H1 (cell line): ENCODE measurements at regions not wholly inside any gene's neighbourhood (a gene's known extent, or its start where the extent isn't known, plus 50 kb on each side); places are given as distances from the start of the nearest gene placed in this dataset.

Experiments
- CTCF ChIP-seq, 3 experiments: IDR thresholded peaks; 1 replicate in 2 of 3; 2 replicates in 1 of 3; pipeline versions ENCODE4 v1.5.1 to v1.6.1; 2011; ENCODE audit warnings: low read length in 3 of 3, mild to moderate bottlenecking in 3 of 3, inconsistent platforms in 2 of 3, low read depth in 1 of 3, moderate library complexity in 1 of 3; ENCODE audit not compliant: insufficient read depth in 1 of 3; ENCODE audit errors: control extremely low read depth in 1 of 3
- FOSL1 ChIP-seq: IDR thresholded peaks from 2 replicates; pipeline ENCODE4 v1.6.1; 2011; ENCODE audit warnings: mild to moderate bottlenecking, low read depth, low read length, moderate library complexity; ENCODE audit not compliant: insufficient read depth
- GABPA ChIP-seq: IDR thresholded peaks from 2 replicates; pipeline ENCODE4 v1.6.1; 2011; ENCODE audit warnings: mild to moderate bottlenecking, low read length, moderate library complexity, borderline replicate concordance; ENCODE audit not compliant: insufficient read depth
- HDAC6 ChIP-seq: IDR thresholded peaks from one replicate; pipeline ENCODE4 v1.7.1; 2012; ENCODE audit warnings: low read depth, mild to moderate bottlenecking, inconsistent platforms, low read length, moderate library complexity
- JUND ChIP-seq: IDR thresholded peaks from 2 replicates; pipeline ENCODE4 v1.6.1; 2011; ENCODE audit warnings: mild to moderate bottlenecking, improper control_type of control experiment, low read length
- NRF1 ChIP-seq: IDR thresholded peaks from 2 replicates; pipeline ENCODE4 v1.6.1; 2011; ENCODE audit warnings: mild to moderate bottlenecking, low read depth, low read length, improper control_type of control experiment
- RFX5 ChIP-seq: IDR thresholded peaks from 2 replicates; pipeline ENCODE4 v1.6.1; 2011; ENCODE audit warnings: low read depth, low read length, improper control_type of control experiment, borderline replicate concordance
- RXRA ChIP-seq: IDR thresholded peaks from 2 replicates; pipeline ENCODE4 v1.6.1; 2011; ENCODE audit warnings: low read depth, mild to moderate bottlenecking, low read length, moderate library complexity; ENCODE audit not compliant: insufficient read depth
- SIN3A ChIP-seq, 2 experiments: IDR thresholded peaks in 1 of 2; conservative IDR thresholded peaks in 1 of 2; 2 replicates each; pipeline ENCODE4 v1.6.1; 2011 to 2012; ENCODE audit warnings: low read length in 2 of 2, improper control_type of control experiment in 1 of 2, low read depth in 1 of 2, mild to moderate bottlenecking in 1 of 2
- SP2 ChIP-seq: IDR thresholded peaks from 2 replicates; pipeline ENCODE4 v1.6.1; 2012; ENCODE audit warnings: mild to moderate bottlenecking, low read length, inconsistent platforms
- TBP ChIP-seq: IDR thresholded peaks from 2 replicates; pipeline ENCODE4 v1.6.1; 2011; ENCODE audit warnings: low read depth, low read length, improper control_type of control experiment
- TEAD4 ChIP-seq: IDR thresholded peaks from 2 replicates; pipeline ENCODE4 v1.6.1; 2012; ENCODE audit warnings: low read depth, low read length, inconsistent platforms, mixed read lengths
- TF ChIP-seq, protein P1 (sequence below): IDR thresholded peaks from 2 replicates; pipeline ENCODE4 v1.6.1; 2012; ENCODE audit warnings: inconsistent platforms

DNA sequence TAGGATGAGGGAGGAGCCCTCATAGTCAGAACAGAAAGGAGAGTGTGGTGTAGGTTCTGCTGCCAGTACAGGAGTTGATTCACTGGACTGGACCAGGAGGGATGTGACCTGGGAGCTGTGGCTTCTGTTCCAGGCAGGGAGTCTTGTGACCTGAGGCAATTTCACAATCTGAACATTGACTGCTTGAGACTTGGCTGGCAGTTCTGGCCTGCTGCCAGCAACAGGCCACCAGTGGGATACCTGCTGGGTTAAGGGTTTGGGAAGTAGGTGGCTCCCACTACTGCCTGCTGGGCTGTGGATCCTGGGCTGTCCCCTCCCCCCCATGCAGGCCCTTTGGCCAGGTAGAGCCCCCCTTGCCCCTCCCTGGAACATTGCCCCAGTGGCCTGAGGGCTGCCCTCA is 268.6 kb upstream of the ARRDC3 start:
- no peak for TF ChIP-seq RXRA
- TF ChIP-seq FOSL1, result no peak
- no peak for TF ChIP-seq TBP
- TF ChIP-seq TEAD4, result no peak
- TF ChIP-seq, protein P1, sequence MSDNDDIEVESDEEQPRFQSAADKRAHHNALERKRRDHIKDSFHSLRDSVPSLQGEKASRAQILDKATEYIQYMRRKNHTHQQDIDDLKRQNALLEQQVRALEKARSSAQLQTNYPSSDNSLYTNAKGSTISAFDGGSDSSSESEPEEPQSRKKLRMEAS, result no peak
- no peak for TF ChIP-seq SP2
- TF ChIP-seq CTCF (IDR thresholded peaks at IDR 0.05; ENCODE audit: control extremely low read depth in 1 of 3, insufficient read depth in 1 of 3, low read depth in 1 of 3, low read length in 3 of 3), result no peak
- TF ChIP-seq HDAC6, result no peak
- no peak for TF ChIP-seq NRF1
- no peak for TF ChIP-seq JUND
- no peak for TF ChIP-seq SIN3A (conservative IDR thresholded peaks at IDR 0.05 in 1 of 2, IDR thresholded peaks at IDR 0.05 in 1 of 2; ENCODE audit: low read depth in 1 of 2, low read length in 2 of 2)
- no peak for TF ChIP-seq GABPA
- no peak for TF ChIP-seq RFX5
